HFFc6 (cell line): ENCODE measurements at regions not wholly inside any gene's neighbourhood (a gene's known extent, or its start where the extent isn't known, plus 50 kb on each side); places are given as distances from the start of the nearest gene placed in this dataset.

Experiments
- DNase-seq: peaks from one replicate; pipeline ENCODE4 v3.0.0-alpha.2; 2018
- H3K27ac Mint-ChIP-seq: 2 replicates; pipeline ENCODE4 v1.8.0; 2020; ENCODE audit warnings: mild to moderate bottlenecking, mixed read lengths
- H3K27me3 Mint-ChIP-seq: 2 replicates; pipeline ENCODE4 v1.8.0; 2021; ENCODE audit warnings: mild to moderate bottlenecking, moderate library complexity, mixed read lengths; ENCODE audit not compliant: insufficient read depth
- H3K36me3 Mint-ChIP-seq: 2 replicates; pipeline ENCODE4 v1.8.0; 2021; ENCODE audit warnings: low read depth, mixed read lengths
- H3K4me1 Mint-ChIP-seq: 2 replicates; pipeline ENCODE4 v1.8.0; 2020; ENCODE audit warnings: low read depth, mixed read lengths
- H3K4me3 Mint-ChIP-seq: 2 replicates; pipeline ENCODE4 v1.8.0; 2020; ENCODE audit warnings: mild to moderate bottlenecking, moderate library complexity, mixed read lengths
- H3K9me3 Mint-ChIP-seq: 2 replicates; pipeline ENCODE4 v1.8.0; 2020; ENCODE audit warnings: mild to moderate bottlenecking, mixed read lengths
- CTCF ChIP-seq: fragments of 200-600 bp; sonication (generic); IDR thresholded peaks from 2 replicates; pipeline ENCODE4 v1.5.0; 2021; ENCODE audit warnings: antibody characterized with exemption, mild to moderate bottlenecking

GRCh38 chrX:125262836-125263235, 56.8 kb upstream of the TEX13C start:
- no peak overlapping the region for H3K27ac Mint-ChIP-seq
- no peaks in the 10 kb centered on the region for H3K27me3 Mint-ChIP-seq
- no peaks in the 10 kb centered on the region for H3K36me3 Mint-ChIP-seq
- peaks cover 15% of the 10 kb centered on the region for H3K9me3 Mint-ChIP-seq
- DNase-seq = no peak
- TF ChIP-seq CTCF = no peak
- no peak overlapping the region for H3K4me3 Mint-ChIP-seq
- no peaks in the 10 kb centered on the region for H3K4me1 Mint-ChIP-seq

GRCh38 chrX:125266153-125266660, 53.5 kb upstream of the TEX13C start:
- Mint-ChIP-seq H3K27me3 (no peaks in the 10 kb centered on the region), H3K36me3 (no peaks in the 10 kb centered on the region), H3K4me3 (no peak overlapping the region), H3K4me1 (no peaks in the 10 kb centered on the region), H3K27ac (no peak overlapping the region), H3K9me3 (peaks cover 15% of the 10 kb centered on the region)
- TF ChIP-seq CTCF = no peak
- no peak for DNase-seq
